ENCODE measurements at regions not wholly inside any gene's neighbourhood (a gene's known extent, or its start where the extent isn't known, plus 50 kb on each side); places are given as distances from the start of the nearest gene placed in this dataset.
"Not testable (repeated sequence)": the region's sequence is repeated elsewhere in the genome, so short reads cannot be mapped to it uniquely, and the experiment has no call there.

- no peak for DNase-seq
Measured at GRCh38 chr10:81135851-81136250, 598.1 kb downstream of the SH2D4B start.

- no peak for DNase-seq
Measured at GRCh38 chr10:81136261-81136660, 598.6 kb downstream of the SH2D4B start.

- no peak for DNase-seq
Measured at GRCh38 chr10:81145975-81146374, 608.3 kb downstream of the SH2D4B start.

GRCh38 chr10:81146436-81146835 lies 608.7 kb downstream of the SH2D4B start:
- no peak for DNase-seq

- no peak for DNase-seq
Measured at GRCh38 chr10:81152656-81153055, 615.0 kb downstream of the SH2D4B start.

- DNase-seq: no peak
Measured at GRCh38 chr10:81157681-81158080, 620.0 kb downstream of the SH2D4B start.

- no peak for DNase-seq
Measured at GRCh38 chr10:81177651-81178244, 640.0 kb downstream of the SH2D4B start.

- no peak for DNase-seq
Measured at GRCh38 chr10:81179324-81179723, 641.6 kb downstream of the SH2D4B start.

GRCh38 chr10:81179805-81180452 lies 642.2 kb downstream of the SH2D4B start:
- DNase-seq: no peak

GRCh38 chr10:81182296-81182695 lies 644.6 kb downstream of the SH2D4B start:
- DNase-seq: no peak

GRCh38 chr10:81192221-81192788 lies 654.6 kb downstream of the SH2D4B start:
- DNase-seq: no peak

GRCh38 chr10:81200801-81201200 lies 663.1 kb downstream of the SH2D4B start:
- DNase-seq: no peak

GRCh38 chr10:81207359-81207758 lies 667.6 kb upstream of the NRG3 start:
- DNase-seq: not testable (repeated sequence)

GRCh38 chr10:81213370-81213769 lies 661.6 kb upstream of the NRG3 start:
- DNase-seq: no peak

GRCh38 chr10:81215498-81215897 lies 659.5 kb upstream of the NRG3 start:
- no peak for DNase-seq

GRCh38 chr10:81216949-81217348 lies 658.0 kb upstream of the NRG3 start:
- DNase-seq: no peak

- DNase-seq: no peak
Measured at GRCh38 chr10:81218307-81218706, 656.7 kb upstream of the NRG3 start.

GRCh38 chr10:81219758-81220157 lies 655.2 kb upstream of the NRG3 start:
- no peak for DNase-seq

GRCh38 chr10:81248886-81249285 lies 626.1 kb upstream of the NRG3 start:
- no peak for DNase-seq

GRCh38 chr10:81251457-81252115 lies 623.4 kb upstream of the NRG3 start:
- no peak for DNase-seq

GRCh38 chr10:81264991-81265390 lies 610.0 kb upstream of the NRG3 start:
- not testable (repeated sequence) for DNase-seq

- DNase-seq: no peak
Measured at GRCh38 chr10:81270051-81270450, 604.9 kb upstream of the NRG3 start.

GRCh38 chr10:81280497-81281479 lies 594.2 kb upstream of the NRG3 start:
- DNase-seq: no peak
